ENCODE measurements at regions not wholly inside any gene's neighbourhood (a gene's known extent, or its start where the extent isn't known, plus 50 kb on each side); places are given as distances from the start of the nearest gene placed in this dataset.
"Not testable (repeated sequence)": the region's sequence is repeated elsewhere in the genome, so short reads cannot be mapped to it uniquely, and the experiment has no call there.

- DNase-seq = no peak
These were observed 1386.1 kb downstream of the SLITRK5 start for GRCh38 chr13:89057274-89057673.

DNA sequence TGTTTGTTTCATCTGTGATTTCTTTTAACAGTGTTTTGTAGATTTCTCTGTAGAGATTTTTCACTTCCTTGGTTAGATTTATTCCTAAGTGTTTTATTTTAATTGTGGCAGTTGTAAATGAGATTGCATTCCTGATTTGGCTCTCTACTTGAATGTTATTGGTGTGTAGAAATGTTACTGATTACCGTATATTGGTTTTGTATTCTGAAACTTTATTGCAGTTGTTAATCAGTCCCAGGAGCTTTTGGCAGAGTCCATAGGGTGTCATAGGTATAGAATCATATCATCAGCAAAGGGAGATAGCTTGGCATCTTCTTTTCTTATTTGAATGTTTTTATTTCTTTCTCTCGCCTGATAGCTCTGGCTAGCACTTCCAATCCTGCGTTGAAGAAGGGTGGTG, 1386.7 kb downstream of the SLITRK5 start:
- CTCF ChIA-PET = no interaction called here
- H3K36me3 Mint-ChIP-seq = no peaks in the 10 kb centered on the region
- DNase-seq = no peak
- no peaks in the 10 kb centered on the region for H3K27me3 Mint-ChIP-seq
- H3K4me3 Mint-ChIP-seq = no peak overlapping the region
- no peak for ATAC-seq
- H3K4me1 Mint-ChIP-seq = no peaks in the 10 kb centered on the region
- peaks cover 15% of the 10 kb centered on the region for H3K9me3 Mint-ChIP-seq (ENCODE audit: low read depth)
- no peak overlapping the region for H3K27ac Mint-ChIP-seq

More at GRCh38 chr13:89057274-89057673, 1386.1 kb downstream of the SLITRK5 start:
- ATAC-seq = no peak
- CTCF ChIA-PET = no interaction called here
- H3K27me3 Mint-ChIP-seq = no peaks in the 10 kb centered on the region
- no peak overlapping the region for H3K4me3 Mint-ChIP-seq
- no peak overlapping the region for H3K27ac Mint-ChIP-seq
- H3K9me3 Mint-ChIP-seq (ENCODE audit: low read depth) = peaks cover 15% of the 10 kb centered on the region
- H3K36me3 Mint-ChIP-seq = no peaks in the 10 kb centered on the region
- H3K4me1 Mint-ChIP-seq = no peaks in the 10 kb centered on the region

DNA sequence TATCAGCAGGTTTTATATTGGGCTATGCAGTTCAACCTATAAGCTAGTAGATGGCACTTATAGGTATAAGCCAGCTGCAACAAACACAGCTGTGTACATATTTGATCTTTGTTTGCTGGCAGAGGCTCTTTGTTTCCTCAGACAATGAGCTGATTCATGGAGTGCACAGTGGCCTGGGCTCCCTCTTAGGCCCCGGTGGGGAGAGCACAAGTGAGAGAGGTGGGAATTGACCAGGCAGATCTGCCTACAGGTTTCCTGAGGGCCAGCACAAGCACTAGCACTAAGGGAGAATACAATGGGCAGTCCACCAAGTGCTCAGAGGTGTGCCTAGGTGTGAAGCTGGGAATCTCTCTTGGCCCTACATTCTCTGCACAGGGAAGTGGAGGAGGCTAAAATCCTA, 1390.7 kb downstream of the SLITRK5 start:
- no peaks in the 10 kb centered on the region for H3K27me3 Mint-ChIP-seq
- DNase-seq = no peak
- H3K9me3 Mint-ChIP-seq (ENCODE audit: low read depth) = peaks cover 10% of the 10 kb centered on the region
- H3K4me1 Mint-ChIP-seq = no peaks in the 10 kb centered on the region
- no peaks in the 10 kb centered on the region for H3K36me3 Mint-ChIP-seq
- CTCF ChIA-PET = no interaction called here
- H3K4me3 Mint-ChIP-seq = no peak overlapping the region
- H3K27ac Mint-ChIP-seq = no peak overlapping the region
- ATAC-seq = no peak

- ATAC-seq (no peak), DNase-seq (no peak)
- Mint-ChIP-seq H3K9me3 (ENCODE audit: low read depth) (peaks cover 2% of the 10 kb centered on the region), H3K27ac (no peak overlapping the region), H3K36me3 (no peaks in the 10 kb centered on the region), H3K27me3 (no peaks in the 10 kb centered on the region), H3K4me1 (no peaks in the 10 kb centered on the region), H3K4me3 (no peak overlapping the region)
- CTCF ChIA-PET = interaction anchor here (0.6 kb wide), 1 partner anchor 49 kb away, joined by 4 read pairs; no protein-coding TSS in a partner anchor
These were observed 1395.8 kb downstream of the SLITRK5 start for GRCh38 chr13:89066868-89067466.

GRCh38 chr13:89072979-89073378, 1401.8 kb downstream of the SLITRK5 start:
- no peak overlapping the region for H3K4me3 Mint-ChIP-seq
- peaks cover 5% of the 10 kb centered on the region for H3K9me3 Mint-ChIP-seq (ENCODE audit: low read depth)
- ATAC-seq (no peak), DNase-seq (no peak)
- H3K27ac Mint-ChIP-seq = no peak overlapping the region
- no peaks in the 10 kb centered on the region for H3K36me3 Mint-ChIP-seq
- H3K4me1 Mint-ChIP-seq = no peaks in the 10 kb centered on the region
- H3K27me3 Mint-ChIP-seq = no peaks in the 10 kb centered on the region
- CTCF ChIA-PET = no interaction called here

DNA sequence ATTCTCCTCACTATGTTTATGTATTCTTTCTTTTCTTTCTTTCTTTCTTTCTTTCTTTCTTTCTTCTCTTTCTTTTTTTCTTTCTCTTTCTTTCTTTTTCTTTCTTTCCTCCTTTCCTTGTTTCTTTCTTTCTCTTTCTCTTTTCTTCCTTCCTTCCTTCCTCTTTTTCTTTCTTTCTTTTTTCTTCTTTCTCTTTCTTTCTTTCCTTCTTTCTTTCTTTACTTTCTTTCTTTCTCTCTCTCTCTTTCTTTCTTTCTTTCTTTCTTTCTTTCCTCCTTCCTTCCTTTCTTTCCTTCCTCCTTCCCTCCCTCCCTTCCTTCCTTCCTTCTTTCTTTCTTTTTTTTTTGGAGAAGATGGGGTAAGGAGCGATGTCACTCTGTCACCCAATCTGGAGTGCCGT, 1405.5 kb downstream of the SLITRK5 start:
- peaks cover 10% of the 10 kb centered on the region for H3K9me3 Mint-ChIP-seq (ENCODE audit: low read depth)
- no peak overlapping the region for H3K4me3 Mint-ChIP-seq
- no peak for ATAC-seq
- no peaks in the 10 kb centered on the region for H3K36me3 Mint-ChIP-seq
- CTCF ChIA-PET = no interaction called here
- DNase-seq = no peak
- H3K27ac Mint-ChIP-seq = no peak overlapping the region
- H3K27me3 Mint-ChIP-seq = no peaks in the 10 kb centered on the region
- H3K4me1 Mint-ChIP-seq = no peaks in the 10 kb centered on the region

- H3K27ac Mint-ChIP-seq = no peak overlapping the region
- CTCF ChIA-PET = no interaction called here
- no peak for ATAC-seq
These were observed 1411.5 kb downstream of the SLITRK5 start for GRCh38 chr13:89082623-89083022.

DNA sequence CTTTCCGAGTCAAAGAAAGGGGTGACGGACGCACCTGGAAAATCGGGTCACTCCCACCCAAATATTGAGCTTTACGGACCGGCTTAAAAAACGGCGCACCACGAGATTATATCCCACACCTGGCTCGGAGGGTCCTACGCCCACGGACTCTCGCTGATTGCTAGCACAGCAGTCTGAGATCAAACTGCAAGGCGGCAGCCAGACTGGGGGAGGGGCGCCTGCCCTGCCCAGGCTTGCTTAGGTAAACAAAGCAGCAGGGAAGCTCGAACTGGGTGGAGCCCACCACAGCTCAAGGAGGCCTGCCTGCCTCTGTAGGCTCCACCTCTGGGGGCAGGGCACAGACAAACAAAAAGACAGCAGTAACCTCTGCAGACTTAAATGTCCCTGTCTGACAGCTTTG, 1416.9 kb downstream of the SLITRK5 start:
- DNase-seq, H3K27me3 Mint-ChIP-seq, CTCF ChIA-PET, ATAC-seq, H3K4me3 Mint-ChIP-seq, H3K36me3 Mint-ChIP-seq, H3K4me1 Mint-ChIP-seq, H3K27ac Mint-ChIP-seq: not testable (repeated sequence)
- peaks cover 10% of the 10 kb centered on the region for H3K9me3 Mint-ChIP-seq (ENCODE audit: low read depth)

More at GRCh38 chr13:89082623-89083022, 1411.5 kb downstream of the SLITRK5 start:
- H3K9me3 Mint-ChIP-seq (ENCODE audit: low read depth) = peaks cover 14% of the 10 kb centered on the region
- DNase-seq = no peak
- no peaks in the 10 kb centered on the region for H3K36me3 Mint-ChIP-seq
- no peaks in the 10 kb centered on the region for H3K27me3 Mint-ChIP-seq
- H3K4me1 Mint-ChIP-seq = no peaks in the 10 kb centered on the region
- no peak overlapping the region for H3K4me3 Mint-ChIP-seq

GRCh38 chr13:89097994-89098393, 1426.8 kb downstream of the SLITRK5 start:
- CTCF ChIA-PET = no interaction called here
- Mint-ChIP-seq H3K4me3 (no peak overlapping the region), H3K27me3 (no peaks in the 10 kb centered on the region), H3K9me3 (ENCODE audit: low read depth) (peaks cover 11% of the 10 kb centered on the region), H3K36me3 (no peaks in the 10 kb centered on the region), H3K27ac (no peak overlapping the region), H3K4me1 (no peaks in the 10 kb centered on the region)
- no peak for DNase-seq
- ATAC-seq = no peak

DNA sequence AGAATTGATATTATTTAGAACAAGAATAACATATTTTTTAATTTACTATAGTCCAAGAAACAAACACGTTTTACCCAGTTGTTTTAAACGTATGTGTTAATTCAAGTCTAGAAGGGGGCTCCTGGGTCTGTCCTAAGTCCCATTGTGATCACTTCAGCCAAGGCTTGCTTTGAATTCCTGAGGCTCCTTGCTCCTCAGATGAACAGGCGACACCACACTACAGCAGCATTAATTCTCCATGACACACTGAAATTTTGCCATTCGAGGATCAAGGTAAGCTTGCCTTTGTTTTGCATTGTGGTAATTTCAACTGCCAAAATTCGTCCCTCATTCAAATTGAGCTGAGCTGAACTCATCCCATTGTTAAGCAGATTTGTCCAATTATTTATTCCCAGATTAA, 1442.6 kb downstream of the SLITRK5 start:
- H3K27me3 Mint-ChIP-seq = no peaks in the 10 kb centered on the region
- no peak for DNase-seq
- H3K4me1 Mint-ChIP-seq = no peaks in the 10 kb centered on the region
- no peak for ATAC-seq
- no peaks in the 10 kb centered on the region for H3K36me3 Mint-ChIP-seq
- CTCF ChIA-PET = no interaction called here
- H3K27ac Mint-ChIP-seq = no peak overlapping the region
- peaks cover 3% of the 10 kb centered on the region for H3K9me3 Mint-ChIP-seq (ENCODE audit: low read depth)
- no peak overlapping the region for H3K4me3 Mint-ChIP-seq

- H3K9me3 Mint-ChIP-seq (ENCODE audit: low read depth) = peaks cover 8% of the 10 kb centered on the region
- H3K27ac Mint-ChIP-seq = no peak overlapping the region
- H3K4me1 Mint-ChIP-seq = no peaks in the 10 kb centered on the region
- DNase-seq (no peak), ATAC-seq (no peak)
- no peak overlapping the region for H3K4me3 Mint-ChIP-seq
- no peaks in the 10 kb centered on the region for H3K36me3 Mint-ChIP-seq
- H3K27me3 Mint-ChIP-seq = no peaks in the 10 kb centered on the region
- CTCF ChIA-PET = no interaction called here
These were observed 1444.1 kb downstream of the SLITRK5 start for GRCh38 chr13:89115307-89115706.

GRCh38 chr13:89136678-89137077, 1465.5 kb downstream of the SLITRK5 start:
- DNase-seq (no peak), ATAC-seq (no peak)
- no peak overlapping the region for H3K4me3 Mint-ChIP-seq
- CTCF ChIA-PET = no interaction called here
- H3K9me3 Mint-ChIP-seq (ENCODE audit: low read depth) = peaks cover 2% of the 10 kb centered on the region
- no peaks in the 10 kb centered on the region for H3K27me3 Mint-ChIP-seq
- no peaks in the 10 kb centered on the region for H3K36me3 Mint-ChIP-seq
- H3K27ac Mint-ChIP-seq = no peak overlapping the region
- no peaks in the 10 kb centered on the region for H3K4me1 Mint-ChIP-seq

DNA sequence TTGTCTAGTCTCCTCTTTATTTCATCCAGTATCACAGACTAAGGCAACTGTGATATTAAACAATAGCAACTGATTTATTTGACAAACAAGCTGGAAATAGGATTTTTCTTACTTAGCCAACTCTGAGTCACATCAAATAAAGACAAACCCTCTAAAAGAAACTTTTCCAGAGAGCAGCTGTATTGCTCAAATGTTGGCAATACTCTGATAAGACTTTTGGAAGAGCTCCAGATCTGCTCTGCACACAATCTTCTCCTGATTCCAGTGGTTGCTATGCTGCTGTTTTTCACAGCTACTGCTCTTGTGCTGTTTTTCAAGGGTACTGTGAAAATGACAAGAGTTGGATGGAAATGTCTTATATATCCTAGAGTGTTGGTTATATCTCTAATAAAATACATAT, 1479.2 kb downstream of the SLITRK5 start:
- ATAC-seq = no peak
- Mint-ChIP-seq H3K36me3 (no peaks in the 10 kb centered on the region), H3K4me3 (no peak overlapping the region), H3K9me3 (ENCODE audit: low read depth) (peaks cover 8% of the 10 kb centered on the region), H3K27me3 (no peaks in the 10 kb centered on the region), H3K4me1 (no peaks in the 10 kb centered on the region), H3K27ac (no peak overlapping the region)
- DNase-seq = no peak
- CTCF ChIA-PET = no interaction called here

GRCh38 chr13:89153941-89154340, 1482.8 kb downstream of the SLITRK5 start:
- DNase-seq = no peak
- no peak overlapping the region for H3K27ac Mint-ChIP-seq
- CTCF ChIA-PET = no interaction called here
- H3K27me3 Mint-ChIP-seq = no peaks in the 10 kb centered on the region
- no peaks in the 10 kb centered on the region for H3K4me1 Mint-ChIP-seq
- peaks cover 6% of the 10 kb centered on the region for H3K9me3 Mint-ChIP-seq (ENCODE audit: low read depth)
- H3K36me3 Mint-ChIP-seq = no peaks in the 10 kb centered on the region
- H3K4me3 Mint-ChIP-seq = no peak overlapping the region
- no peak for ATAC-seq

DNA sequence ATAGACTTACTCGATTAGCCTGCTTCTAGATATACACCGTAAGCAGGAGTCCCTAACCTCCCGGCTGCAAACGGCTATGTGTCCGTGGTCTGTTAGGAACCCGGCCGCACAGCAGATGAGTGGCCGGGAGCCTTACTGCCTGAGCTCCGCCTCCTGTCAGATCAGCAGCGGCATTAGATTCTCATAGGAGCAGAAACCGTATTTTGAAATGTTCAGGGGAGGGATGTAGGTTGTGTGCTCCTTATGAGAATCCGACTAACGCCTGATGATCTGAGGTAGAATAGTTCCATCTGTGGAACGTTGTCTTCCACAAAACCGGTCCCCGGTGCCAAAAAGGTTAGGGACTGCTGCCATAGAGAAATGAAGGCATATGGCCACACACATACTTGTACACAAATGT, 1491.9 kb downstream of the SLITRK5 start:
- Mint-ChIP-seq H3K9me3 (ENCODE audit: low read depth) (peaks cover 7% of the 10 kb centered on the region), H3K27ac (no peak overlapping the region), H3K4me3 (no peak overlapping the region), H3K27me3 (no peaks in the 10 kb centered on the region), H3K4me1 (no peaks in the 10 kb centered on the region), H3K36me3 (no peaks in the 10 kb centered on the region)
- CTCF ChIA-PET = no interaction called here
- no peak for ATAC-seq
- no peak for DNase-seq

All from activated CD8-positive, alpha-beta memory T cell treated with anti-CD3 and anti-CD28 coated beads, Interleukin-2, amount 10 ng/mL, durations not matched to agents 7 days and 5 days (primary cell).